ENCODE measurements at regions not wholly inside any gene's neighbourhood (a gene's known extent, or its start where the extent isn't known, plus 50 kb on each side); places are given as distances from the start of the nearest gene placed in this dataset.

DNA sequence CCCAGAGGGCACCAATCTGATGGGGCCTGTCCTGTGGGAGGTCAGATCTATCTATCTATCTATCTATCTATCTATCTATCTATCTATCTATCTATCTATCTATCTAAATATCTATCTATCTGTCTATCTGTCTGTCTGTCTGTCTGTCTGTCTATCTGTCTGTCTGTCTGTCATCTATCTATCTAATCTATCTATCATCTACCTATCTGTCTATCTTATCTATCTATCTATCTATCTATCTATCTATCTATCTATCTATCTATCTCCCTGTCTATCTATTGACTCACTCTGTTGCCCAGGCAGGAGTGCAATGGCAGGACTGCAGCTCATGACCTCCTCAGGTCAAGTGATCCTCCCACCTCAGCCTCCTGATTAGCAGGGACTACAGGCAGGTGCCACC is 155.7 kb upstream of the STX18 start (continued):
- TF ChIP-seq, protein P1, sequence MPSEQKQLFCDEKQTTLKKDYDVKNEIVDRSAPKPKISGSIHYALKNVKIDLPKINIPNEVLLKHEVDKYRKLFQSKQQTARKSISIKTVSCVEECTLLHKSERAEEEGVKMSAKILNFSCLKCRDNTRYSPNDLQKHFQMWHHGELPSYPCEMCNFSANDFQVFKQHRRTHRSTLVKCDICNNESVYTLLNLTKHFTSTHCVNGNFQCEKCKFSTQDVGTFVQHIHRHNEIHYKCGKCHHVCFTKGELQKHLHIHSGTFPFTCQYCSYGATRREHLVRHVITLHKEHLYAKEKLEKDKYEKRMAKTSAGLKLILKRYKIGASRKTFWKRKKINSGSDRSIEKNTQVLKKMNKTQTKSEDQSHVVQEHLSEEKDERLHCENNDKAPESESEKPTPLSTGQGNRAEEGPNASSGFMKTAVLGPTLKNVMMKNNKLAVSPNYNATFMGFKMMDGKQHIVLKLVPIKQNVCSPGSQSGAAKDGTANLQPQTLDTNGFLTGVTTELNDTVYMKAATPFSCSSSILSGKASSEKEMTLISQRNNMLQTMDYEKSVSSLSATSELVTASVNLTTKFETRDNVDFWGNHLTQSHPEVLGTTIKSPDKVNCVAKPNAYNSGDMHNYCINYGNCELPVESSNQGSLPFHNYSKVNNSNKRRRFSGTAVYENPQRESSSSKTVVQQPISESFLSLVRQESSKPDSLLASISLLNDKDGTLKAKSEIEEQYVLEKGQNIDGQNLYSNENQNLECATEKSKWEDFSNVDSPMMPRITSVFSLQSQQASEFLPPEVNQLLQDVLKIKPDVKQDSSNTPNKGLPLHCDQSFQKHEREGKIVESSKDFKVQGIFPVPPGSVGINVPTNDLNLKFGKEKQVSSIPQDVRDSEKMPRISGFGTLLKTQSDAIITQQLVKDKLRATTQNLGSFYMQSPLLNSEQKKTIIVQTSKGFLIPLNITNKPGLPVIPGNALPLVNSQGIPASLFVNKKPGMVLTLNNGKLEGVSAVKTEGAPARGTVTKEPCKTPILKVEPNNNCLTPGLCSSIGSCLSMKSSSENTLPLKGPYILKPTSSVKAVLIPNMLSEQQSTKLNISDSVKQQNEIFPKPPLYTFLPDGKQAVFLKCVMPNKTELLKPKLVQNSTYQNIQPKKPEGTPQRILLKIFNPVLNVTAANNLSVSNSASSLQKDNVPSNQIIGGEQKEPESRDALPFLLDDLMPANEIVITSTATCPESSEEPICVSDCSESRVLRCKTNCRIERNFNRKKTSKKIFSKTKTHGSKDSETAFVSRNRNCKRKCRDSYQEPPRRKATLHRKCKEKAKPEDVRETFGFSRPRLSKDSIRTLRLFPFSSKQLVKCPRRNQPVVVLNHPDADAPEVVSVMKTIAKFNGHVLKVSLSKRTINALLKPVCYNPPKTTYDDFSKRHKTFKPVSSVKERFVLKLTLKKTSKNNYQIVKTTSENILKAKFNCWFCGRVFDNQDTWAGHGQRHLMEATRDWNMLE (tag by site-specific recombination; conservative IDR thresholded peaks at IDR 0.05; ENCODE audit: low read depth): no peak
- TF ChIP-seq ZNF146 (tag by site-specific recombination; IDR thresholded peaks at IDR 0.05): no peak

DNA sequence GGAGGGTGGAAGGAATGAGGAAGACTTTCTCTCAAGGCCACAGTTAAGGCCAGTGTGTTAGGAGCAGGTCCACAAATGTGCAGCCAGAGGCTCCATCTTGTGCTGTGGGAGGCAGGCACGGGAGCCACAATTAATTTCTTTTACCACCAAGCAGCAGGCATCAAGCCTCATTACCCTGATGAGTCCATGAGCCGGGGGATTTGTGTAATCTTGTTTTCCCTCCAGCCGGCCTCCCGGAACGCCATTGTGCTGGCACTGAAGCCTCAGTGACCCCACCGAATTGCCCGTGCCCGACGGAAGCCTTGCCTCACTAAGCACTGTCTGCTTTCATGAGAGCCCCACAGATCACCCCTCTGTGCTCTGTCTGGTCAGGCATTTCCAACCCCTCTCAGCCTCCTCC is 154.7 kb upstream of the STX18 start:
- CTCF ChIA-PET: no interaction called here
- Histone ChIP-seq H3K27ac (ENCODE audit: extremely low read depth, low read depth, low read length) (no peak overlapping the region), H3K9me3 (ENCODE audit: control insufficient read depth, insufficient read depth, low read depth, low read length) (no peaks in the 10 kb centered on the region), H3K36me3 (ENCODE audit: control insufficient read depth in 2 of 2, insufficient read depth in 1 of 2, low read length in 2 of 2) (no peaks in the 10 kb centered on the region), H3K4me3 (ENCODE audit: low read depth, low read length) (no peak overlapping the region), H3K4me1 (ENCODE audit: control insufficient read depth, insufficient read depth, low read length) (peaks cover 6% of the 10 kb centered on the region; the same call in 1 of the 2 replicates)
- POLR2A ChIA-PET: no interaction called here
- no peak for TF ChIP-seq MYNN (tag by site-specific recombination; IDR thresholded peaks at IDR 0.05; ENCODE audit: borderline replicate concordance)
- no peak for TF ChIP-seq ZNF391 (tag by site-specific recombination; IDR thresholded peaks at IDR 0.05; ENCODE audit: borderline replicate concordance, low read depth)
- no peak for TF ChIP-seq REPIN1 (tag by site-specific recombination; IDR thresholded peaks at IDR 0.05; ENCODE audit: low read depth)
- no peak for TF ChIP-seq ZXDB (tag by site-specific recombination; IDR thresholded peaks at IDR 0.05)
- no peak for TF ChIP-seq ZNF16 (tag by site-specific recombination; IDR thresholded peaks at IDR 0.05; ENCODE audit: low read depth)
- TF ChIP-seq, protein P2, sequence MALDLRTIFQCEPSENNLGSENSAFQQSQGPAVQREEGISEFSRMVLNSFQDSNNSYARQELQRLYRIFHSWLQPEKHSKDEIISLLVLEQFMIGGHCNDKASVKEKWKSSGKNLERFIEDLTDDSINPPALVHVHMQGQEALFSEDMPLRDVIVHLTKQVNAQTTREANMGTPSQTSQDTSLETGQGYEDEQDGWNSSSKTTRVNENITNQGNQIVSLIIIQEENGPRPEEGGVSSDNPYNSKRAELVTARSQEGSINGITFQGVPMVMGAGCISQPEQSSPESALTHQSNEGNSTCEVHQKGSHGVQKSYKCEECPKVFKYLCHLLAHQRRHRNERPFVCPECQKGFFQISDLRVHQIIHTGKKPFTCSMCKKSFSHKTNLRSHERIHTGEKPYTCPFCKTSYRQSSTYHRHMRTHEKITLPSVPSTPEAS (tag by site-specific recombination; IDR thresholded peaks at IDR 0.05): no peak

DNA sequence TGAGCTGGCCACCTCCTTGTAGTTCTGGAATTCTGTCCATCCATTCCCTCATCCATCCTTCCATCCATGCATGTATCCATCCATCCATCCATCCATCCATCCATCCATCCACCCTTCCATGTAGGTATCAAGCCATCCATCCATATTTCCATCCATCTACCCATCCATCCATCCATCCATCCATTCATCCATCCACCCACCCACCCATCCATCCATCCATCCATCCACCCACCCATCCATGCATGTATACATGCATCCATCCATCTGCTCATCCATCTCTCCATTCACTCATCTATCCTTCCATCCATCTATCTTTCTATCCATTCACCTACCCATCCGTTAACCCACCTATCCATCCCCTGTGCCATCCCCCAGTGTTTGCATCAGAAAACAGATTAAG is 153.6 kb upstream of the STX18 start:
- H3K4me3 ChIP-seq (ENCODE audit: low read depth, low read length): no peak overlapping the region
- TF ChIP-seq ZNF366 (tag by site-specific recombination; conservative IDR thresholded peaks at IDR 0.05) (peak; percentile 93), ZNF626 (tag by site-specific recombination; IDR thresholded peaks at IDR 0.05) (no peak), ZNF629 (tag by site-specific recombination; IDR thresholded peaks at IDR 0.05) (no peak), ZNF211 (tag by site-specific recombination; IDR thresholded peaks at IDR 0.05; ENCODE audit: low read depth) (no peak), ZBTB17 (tag by site-specific recombination; IDR thresholded peaks at IDR 0.05) (peak; percentile 80), ZNF677 (tag by site-specific recombination; IDR thresholded peaks at IDR 0.05) (no peak)
- no peaks in the 10 kb centered on the region for H3K36me3 ChIP-seq (ENCODE audit: control insufficient read depth in 2 of 2, insufficient read depth in 1 of 2, low read length in 2 of 2)
- peaks cover 6% of the 10 kb centered on the region; the same call in 1 of the 2 replicates for H3K4me1 ChIP-seq (ENCODE audit: control insufficient read depth, insufficient read depth, low read length)
- no peaks in the 10 kb centered on the region for H3K9me3 ChIP-seq (ENCODE audit: control insufficient read depth, insufficient read depth, low read depth, low read length)
- H3K27ac ChIP-seq (ENCODE audit: extremely low read depth, low read depth, low read length): no peak overlapping the region
- POLR2A ChIA-PET: no interaction called here
- CTCF ChIA-PET: interaction anchor here (1.2 kb wide), 1 partner anchor 13 kb away, joined by 3 read pairs; no protein-coding TSS in a partner anchor

- Histone ChIP-seq H3K4me1 (ENCODE audit: control insufficient read depth, insufficient read depth, low read length) (peaks cover 6% of the 10 kb centered on the region; the same call in 1 of the 2 replicates), H3K9me3 (ENCODE audit: control insufficient read depth, insufficient read depth, low read depth, low read length) (no peaks in the 10 kb centered on the region), H3K27ac (ENCODE audit: extremely low read depth, low read depth, low read length) (no peak overlapping the region), H3K36me3 (ENCODE audit: control insufficient read depth in 2 of 2, insufficient read depth in 1 of 2, low read length in 2 of 2) (no peaks in the 10 kb centered on the region), H3K4me3 (ENCODE audit: low read depth, low read length) (no peak overlapping the region)
- CTCF ChIA-PET: interaction anchor here (0.5 to 1.2 kb wide), 5 partner anchors 12 to 459 kb away, joined by 3 to 8 read pairs (median 4); no protein-coding TSS in a partner anchor
- POLR2A ChIA-PET: no interaction called here
- TF ChIP-seq ZBTB49 (tag by site-specific recombination; IDR thresholded peaks at IDR 0.05; ENCODE audit: low read depth): no peak
- TF ChIP-seq PRDM1 (tag by site-specific recombination; IDR thresholded peaks at IDR 0.05): no peak
- no peak for TF ChIP-seq BCL11A (tag by site-specific recombination; IDR thresholded peaks at IDR 0.05; ENCODE audit: low read depth)
- TF ChIP-seq BCL11B (tag by site-specific recombination; IDR thresholded peaks at IDR 0.05; ENCODE audit: low read depth): no peak
- no peak for TF ChIP-seq ZNF555 (tag by site-specific recombination; conservative IDR thresholded peaks at IDR 0.05)
- no peak for TF ChIP-seq ZNF26 (tag by site-specific recombination; IDR thresholded peaks at IDR 0.05)
- TF ChIP-seq ZNF530 (tag by site-specific recombination; IDR thresholded peaks at IDR 0.05; ENCODE audit: low read depth): no peak
Measured at GRCh38 chr4:4694827-4695226, 153.0 kb upstream of the STX18 start.

All from HEK293 (cell line).